Jurkat, Clone E6-1 (cell line): ENCODE measurements at regions not wholly inside any gene's neighbourhood (a gene's known extent, or its start where the extent isn't known, plus 50 kb on each side); places are given as distances from the start of the nearest gene placed in this dataset.

Experiments used
- DNase-seq: peaks from one replicate; pipeline ENCODE4 v3.0.0-alpha.2; 2011; ENCODE audit warnings: low read depth, low spot score
- H3K4me3 ChIP-seq: 2 replicates; pipeline ENCODE4 v1.5.1; 2011; ENCODE audit warnings: mild to moderate bottlenecking, low read length, control low read depth, moderate library complexity

DNA sequence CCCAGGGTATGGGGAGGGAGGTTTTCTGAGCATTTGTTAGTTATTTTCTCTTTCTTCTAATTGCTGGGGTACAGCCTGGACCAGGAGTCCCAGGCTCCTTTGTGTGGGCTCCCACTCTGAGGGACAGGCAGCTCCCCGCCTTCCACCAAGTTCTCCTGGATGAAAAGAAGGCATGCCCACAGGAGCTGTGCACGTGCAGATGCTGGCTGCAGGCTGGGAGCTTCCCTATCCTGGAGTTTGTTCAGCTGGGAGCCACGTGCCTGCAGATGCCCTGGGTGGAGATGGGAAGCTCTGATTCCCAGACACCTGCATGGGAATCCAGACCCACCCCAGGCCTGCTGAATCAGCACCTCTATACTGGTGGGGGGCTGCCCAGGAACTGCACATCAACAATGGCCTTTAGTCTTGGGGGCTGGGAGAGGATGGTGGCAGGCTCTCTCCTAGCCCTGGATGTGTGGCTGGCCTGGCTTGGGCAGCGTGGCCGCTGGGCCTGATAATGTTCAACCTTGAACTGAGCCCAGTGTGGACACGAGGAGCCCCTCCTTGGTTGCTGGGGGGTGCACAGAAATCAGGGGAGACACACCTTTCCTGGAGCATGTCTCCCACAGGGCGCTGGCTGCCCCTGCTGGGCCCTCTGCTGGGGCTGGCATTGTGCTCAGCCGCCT, 233.6 kb upstream of the HS6ST1 start:
- H3K4me3 ChIP-seq = no peak overlapping the region

DNA sequence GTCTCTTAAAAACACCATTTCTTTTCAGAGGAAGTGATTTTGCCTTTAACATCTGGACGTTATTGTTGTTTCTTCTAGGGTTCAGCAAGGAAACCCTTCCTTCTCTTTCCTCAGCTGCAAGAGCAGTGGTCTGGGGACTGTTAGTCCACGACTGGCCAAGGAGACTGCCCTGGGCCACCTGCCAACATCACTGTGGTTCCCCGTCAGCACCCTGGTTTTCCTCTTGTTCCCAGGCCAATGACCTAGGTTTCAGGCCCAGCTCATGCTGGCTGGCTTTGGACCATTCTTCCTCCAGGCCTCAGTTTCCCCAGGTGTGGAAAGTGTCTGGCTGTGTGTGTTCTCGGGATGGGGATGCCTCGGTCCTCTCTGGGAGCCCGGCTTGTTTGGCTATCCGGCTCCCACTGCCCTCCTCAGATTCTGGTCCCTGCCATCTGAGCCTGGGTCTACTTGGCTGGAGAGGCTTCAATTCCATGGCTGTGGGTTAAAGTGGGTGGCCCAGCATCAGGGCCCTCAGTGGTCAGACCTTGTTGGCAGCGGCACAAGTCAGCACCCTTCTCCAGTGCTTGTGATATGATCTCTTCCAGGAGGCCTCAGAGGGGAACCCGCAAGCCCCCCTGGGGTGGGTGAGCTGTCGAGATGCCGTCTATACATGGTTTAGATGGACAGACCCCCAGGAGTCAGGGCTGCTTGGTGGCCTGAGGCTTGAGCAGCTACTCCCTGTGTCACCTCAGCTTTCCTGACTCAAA, 234.3 kb upstream of the HS6ST1 start:
- H3K4me3 ChIP-seq = no peak overlapping the region
- DNase-seq = no peak

More for the DNA sequence above, 233.6 kb upstream of the HS6ST1 start:
- DNase-seq = no peak

DNA sequence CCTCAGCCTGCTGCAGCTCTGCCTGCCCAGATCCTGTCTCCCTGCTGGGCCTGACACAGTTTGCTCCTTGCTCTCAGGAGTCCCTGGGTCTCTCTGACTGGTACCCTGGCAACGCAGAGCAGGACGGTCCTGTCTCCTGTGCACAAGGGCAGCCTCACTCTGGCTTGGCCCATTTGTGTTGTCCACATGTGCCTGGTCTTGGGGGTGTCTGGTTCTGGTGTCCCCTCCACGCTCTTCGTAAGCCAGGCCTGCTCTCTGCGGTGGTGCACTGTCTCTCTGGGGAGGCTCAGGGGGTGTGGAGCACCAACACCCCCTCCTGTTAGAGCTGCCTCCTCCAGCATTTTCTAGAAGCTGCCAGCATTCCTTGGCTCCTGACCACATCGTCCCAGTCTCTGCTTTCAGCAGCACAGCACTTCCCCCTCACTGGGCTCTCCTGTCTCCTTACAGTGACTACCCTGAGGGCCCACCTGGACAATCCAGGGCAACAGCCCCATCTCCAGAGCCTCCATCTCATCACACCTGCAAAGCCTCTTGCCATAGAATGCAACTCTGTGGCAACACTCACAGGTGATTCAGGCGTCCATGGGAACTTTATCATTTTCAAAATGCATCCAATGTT, 235.6 kb upstream of the HS6ST1 start:
- no peak overlapping the region for H3K4me3 ChIP-seq
- DNase-seq = no peak

DNA sequence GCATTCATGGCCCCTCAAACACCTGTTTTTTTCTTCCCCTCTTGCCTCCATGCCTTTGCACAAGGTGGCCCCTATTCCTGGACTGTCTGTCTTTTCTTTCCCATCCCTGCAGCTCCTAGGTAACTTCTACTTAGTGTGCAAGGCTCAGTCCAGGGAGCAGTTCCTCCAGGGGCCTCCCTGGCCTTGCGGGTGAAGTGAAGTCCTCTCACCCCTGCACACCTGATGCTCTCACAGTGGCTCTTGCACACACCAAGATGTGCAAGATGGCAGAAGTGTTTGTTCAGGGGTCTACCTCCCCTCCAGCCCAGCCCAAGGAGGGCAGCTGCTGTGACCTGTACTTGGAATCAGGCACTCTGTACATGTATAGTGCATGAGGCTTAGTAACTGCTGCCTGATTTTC, 236.8 kb upstream of the HS6ST1 start:
- H3K4me3 ChIP-seq = no peak overlapping the region
- DNase-seq = no peak

DNA sequence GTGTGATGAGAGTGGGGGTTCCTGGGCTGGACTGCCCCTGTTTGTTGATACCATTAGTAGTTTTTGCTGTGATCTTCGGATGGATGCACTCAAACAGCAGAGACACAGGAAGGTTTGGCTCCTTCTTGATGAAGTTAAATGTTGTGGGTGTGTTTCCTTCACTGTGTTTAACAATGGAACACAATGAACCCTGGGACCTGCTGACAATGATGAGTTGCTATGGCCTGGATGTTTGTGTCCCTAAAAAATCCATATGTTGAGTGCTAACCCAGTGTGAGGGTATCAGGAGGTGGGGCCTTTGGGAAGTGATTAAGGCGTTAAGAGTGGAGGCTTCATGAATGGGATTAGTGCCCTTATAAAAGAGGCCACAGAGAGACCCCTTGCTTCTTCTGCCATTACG, 237.4 kb upstream of the HS6ST1 start:
- no peak for DNase-seq
- no peak overlapping the region for H3K4me3 ChIP-seq

DNA sequence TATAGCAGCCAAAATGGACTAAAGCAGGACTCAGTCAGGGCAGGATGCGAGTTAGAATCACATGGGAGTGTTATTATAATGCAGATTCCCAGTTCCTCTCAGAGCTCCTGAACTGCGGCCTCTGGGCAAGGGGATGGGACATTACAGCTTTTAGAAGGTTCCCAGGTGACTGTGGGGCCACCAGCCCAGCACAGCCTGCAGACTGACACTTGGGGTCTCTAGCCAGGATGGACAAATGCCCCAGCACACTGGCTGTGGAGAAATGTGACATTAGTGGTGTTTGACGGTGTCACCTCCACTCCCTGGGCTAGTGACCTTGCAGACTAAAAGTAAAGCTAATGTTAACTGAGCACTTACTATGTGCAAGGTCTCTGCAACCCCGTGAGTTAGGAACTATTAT, 238.0 kb upstream of the HS6ST1 start:
- H3K4me3 ChIP-seq = no peak overlapping the region
- DNase-seq = no peak

DNA sequence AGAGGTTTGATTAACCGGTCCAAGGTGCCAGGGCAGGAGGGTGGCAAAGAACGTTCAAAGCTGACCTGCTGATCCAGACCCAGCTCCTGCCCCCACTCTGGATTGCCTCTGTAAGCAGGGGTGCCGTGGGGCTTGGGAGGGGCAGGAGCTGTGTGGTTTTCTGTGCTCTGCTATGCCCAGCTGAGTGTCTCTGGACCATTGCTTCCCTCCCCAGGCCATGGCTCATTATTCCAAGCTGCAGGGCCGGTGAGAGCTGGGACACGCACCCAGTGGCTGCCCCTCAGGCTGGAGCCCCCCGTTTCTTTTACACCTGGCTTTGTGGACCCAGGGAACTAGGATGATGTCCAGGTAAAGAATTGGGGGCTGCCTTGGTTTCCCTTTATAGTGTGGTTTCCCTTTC, 238.4 kb upstream of the HS6ST1 start:
- H3K4me3 ChIP-seq = no peak overlapping the region
- no peak for DNase-seq

DNA sequence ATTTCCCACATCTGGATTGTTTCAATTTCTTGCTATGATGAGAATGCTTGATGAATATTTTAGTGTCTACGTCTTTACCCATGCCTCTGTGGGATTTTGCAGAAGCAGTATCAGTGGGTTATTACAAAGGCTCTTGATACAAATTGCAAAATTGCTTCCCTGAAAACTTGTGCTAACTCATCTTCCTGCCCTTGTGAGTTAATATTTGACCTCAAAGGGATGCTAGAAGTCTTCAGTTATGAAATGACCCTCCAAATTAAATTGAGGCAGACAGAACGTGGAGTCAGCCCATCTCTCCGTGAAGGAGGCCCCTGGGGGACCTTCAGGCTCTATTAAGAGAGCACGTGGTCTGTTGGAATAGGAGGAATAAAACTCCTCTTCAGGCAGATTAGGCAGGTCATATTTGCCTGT, 239.2 kb upstream of the HS6ST1 start:
- H3K4me3 ChIP-seq = no peak overlapping the region
- no peak for DNase-seq

DNA sequence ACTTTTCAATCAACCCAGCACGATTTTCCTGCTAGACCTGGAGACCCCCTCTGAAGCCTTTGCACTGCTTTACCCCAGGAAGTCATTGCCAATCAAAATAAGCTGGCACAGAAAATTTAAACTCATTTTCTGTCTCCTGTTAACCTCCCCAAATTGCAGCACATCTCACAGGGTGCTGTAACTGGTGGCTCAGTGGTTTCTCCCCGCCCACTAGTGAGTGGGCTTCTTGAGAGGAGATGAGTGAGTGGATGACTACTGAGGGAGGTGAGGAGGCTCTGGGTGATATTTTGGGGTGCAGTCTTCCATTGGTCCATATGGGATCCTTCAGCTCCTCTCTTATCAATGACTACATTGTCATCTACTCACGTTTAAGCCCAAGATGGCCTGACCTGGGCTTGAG, 239.8 kb upstream of the HS6ST1 start:
- H3K4me3 ChIP-seq = no peak overlapping the region
- DNase-seq = no peak

DNA sequence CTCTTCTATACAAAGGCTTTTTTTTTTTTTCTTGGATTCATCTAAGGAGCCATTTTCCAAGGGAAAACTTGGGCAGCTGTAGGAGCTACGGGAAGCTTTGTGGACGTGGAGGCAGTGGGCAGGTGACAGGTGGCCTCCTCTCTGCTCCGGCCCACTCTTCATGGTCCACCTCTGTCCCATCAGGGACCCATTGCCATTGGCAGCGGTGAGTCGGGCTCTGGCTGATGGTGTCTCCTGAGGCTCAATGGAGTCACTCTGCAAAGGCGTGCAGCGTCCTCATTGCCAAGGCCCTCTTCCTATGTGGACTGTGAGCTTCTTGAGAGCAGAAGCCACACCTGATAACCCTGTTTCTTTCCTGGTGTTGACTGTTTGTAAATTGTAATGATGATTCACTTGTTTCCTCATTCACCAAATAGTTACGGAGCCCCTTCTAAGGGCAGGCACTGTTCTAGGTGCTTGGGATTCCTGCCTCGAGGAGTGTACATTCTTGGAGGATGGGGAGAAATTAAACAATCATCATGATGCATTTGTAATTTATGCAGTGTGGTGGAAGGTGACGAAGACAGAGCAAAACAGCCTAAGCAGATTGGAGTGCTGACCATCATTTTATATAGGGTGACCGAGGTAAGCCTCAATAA, 240.3 kb upstream of the HS6ST1 start:
- no peak for DNase-seq
- no peak overlapping the region for H3K4me3 ChIP-seq

DNA sequence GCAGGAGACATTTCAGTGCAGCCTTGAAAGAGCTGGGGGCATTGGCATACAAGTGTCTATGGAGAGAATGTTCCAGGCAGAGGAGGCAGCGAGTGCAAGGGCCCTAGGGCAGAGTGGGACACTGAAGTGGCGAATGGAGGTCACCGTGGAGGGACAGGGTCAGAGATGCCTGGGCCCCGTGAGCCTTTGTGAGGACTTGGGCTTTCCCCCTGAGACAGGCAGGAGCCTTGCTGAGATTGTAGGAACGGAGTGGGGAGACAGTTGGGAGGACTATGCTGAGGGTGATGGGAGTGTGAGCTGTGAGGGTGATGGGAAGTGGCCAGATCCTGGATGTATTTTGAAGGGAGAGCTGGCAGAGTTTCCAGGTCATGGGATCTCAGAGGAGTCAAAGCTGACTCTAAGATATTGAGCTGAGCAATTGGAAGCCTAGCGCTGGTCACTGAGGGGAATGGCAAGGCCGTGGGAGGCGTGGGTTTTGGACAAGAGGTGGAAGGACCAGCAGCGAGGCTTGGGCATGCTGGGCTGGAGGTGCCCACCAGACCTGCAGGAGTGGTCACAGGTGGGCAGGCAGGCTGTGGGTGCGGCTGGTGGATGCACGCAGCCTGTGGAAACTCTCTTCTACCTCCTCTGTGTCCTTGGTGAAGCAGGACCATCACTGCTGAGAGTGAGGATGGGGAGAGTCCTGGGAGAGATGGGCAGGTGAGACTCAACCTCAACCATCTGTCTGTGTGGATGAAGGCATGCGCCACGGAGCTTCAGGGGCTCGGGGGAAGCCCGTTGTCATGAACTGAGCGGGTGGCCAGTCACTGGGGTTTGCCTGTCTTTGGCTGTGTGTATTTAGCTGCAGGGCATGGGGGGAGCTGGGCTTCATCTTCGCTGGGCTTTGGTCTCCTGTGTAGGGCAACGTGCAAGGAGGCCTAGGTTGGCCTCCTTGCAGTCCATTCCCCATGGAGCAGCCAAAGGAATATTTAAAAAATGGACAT, 241.2 kb upstream of the HS6ST1 start:
- DNase-seq = no peak
- H3K4me3 ChIP-seq = no peak overlapping the region

DNA sequence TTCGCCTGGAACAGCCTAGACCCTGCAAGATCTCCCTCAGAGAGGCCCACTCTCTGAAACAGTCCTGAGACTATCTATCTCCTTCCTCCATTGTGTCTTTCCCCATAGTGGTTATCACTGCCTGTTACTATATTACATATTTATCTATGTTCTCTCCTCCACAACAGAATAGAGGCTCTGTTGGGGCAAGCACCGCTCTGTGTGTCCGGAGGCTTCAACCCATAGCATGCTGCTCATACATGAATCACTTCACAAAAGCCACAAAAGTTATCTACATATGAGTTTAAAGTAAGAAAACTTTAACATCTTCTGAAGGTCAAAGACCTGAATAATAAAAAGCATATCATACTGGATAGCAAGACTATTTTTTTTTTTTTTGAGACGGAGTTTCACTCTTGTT, 242.1 kb upstream of the HS6ST1 start:
- DNase-seq = no peak
- no peak overlapping the region for H3K4me3 ChIP-seq

DNA sequence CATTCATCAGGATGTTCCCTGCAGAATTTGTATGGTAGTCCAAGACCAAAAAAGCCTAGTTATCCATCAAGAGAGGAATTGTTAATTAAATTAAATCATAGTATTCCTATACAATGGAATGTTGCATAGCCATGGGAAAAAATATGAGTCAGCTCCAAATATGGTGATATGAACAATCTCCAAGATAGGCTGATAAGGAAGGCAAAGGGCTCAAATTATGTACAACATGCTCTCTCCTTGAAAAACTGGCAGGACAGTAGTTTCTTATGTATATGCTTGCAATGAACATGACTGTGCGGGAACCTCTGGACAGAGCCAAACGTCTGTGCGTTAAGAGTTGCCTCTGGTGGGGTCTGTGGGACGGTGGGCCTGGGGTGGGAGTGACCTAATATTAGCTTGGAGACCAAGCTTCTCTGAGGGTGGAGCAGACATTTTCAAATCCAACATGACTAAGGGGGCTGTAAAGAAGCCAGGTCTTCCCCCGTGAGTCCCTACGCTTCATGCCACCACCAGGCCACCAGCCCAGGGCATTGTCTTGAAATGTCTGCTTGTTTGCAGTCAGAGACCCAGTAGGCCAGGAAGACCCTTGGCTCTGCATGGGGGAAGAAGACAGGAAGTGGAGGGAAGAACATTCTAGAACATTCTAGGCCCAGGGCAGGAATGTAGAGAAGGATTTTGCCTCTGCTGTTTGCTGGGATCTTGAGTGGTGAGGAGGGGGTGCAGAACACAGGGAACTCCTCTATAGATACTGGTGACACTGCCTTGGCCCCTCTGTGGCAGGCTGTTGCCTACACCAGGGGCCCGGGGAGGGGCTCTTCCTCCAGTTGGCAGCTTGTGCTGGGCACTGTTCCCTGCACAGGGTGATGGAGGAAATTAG, 244.0 kb upstream of the HS6ST1 start:
- no peak overlapping the region for H3K4me3 ChIP-seq
- DNase-seq = no peak

DNA sequence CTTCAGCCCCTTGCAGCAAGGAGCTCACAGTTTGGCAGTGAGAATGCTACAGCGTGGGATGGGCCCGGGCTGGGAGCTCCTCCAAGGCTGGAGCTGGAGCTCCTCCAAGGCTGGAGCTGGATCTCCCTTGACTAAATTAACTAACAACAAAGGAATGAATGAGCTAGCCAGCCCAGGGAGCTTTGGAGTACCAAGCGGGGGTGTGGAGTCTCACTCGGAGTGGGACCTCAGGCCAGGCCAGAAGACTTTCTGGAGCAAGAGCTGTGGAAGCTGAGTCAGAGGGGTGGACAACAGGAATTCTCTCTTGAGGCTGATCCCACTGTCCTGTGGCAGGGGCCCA, 244.7 kb upstream of the HS6ST1 start:
- H3K4me3 ChIP-seq = no peak overlapping the region
- no peak for DNase-seq

DNA sequence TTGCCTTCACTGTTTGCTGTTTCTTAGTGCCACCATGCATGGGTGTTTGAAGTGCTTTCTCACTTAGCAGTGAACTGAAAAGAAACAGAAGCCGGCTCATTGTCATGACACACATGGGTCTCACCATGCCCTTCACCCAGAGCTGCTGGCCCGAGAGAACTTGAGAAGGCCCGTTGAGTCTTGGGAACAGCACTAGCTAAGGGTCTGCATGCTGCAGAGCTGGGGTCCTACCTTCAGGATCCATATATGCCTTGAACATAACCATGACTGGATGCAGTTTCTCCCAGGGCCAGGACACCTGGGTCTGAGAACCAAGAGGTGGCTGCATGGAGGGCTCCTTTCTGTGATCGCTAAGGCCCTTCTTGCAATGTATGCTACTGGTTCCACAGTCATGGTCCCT, 245.5 kb upstream of the HS6ST1 start:
- no peak overlapping the region for H3K4me3 ChIP-seq
- DNase-seq = no peak

DNA sequence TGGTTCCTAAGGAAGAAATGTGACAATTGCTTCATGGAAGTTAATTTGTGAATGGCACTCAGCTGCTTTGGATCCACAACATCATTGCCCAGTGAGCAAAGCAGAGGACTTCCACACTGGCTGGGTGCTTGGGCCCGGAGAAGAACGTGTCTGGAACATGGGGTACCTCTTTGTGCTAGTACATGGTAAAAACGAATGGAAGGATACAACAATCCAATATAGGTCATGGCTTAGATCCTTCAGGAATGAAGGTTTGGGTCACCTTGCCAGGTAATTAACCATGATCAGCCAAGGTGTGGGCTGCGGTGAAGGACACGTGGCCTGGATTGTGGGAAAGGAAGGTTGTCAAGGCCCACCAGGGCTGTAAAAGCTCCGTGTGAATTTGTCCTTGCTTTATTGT, 245.9 kb upstream of the HS6ST1 start:
- DNase-seq = no peak
- H3K4me3 ChIP-seq = no peak overlapping the region

DNA sequence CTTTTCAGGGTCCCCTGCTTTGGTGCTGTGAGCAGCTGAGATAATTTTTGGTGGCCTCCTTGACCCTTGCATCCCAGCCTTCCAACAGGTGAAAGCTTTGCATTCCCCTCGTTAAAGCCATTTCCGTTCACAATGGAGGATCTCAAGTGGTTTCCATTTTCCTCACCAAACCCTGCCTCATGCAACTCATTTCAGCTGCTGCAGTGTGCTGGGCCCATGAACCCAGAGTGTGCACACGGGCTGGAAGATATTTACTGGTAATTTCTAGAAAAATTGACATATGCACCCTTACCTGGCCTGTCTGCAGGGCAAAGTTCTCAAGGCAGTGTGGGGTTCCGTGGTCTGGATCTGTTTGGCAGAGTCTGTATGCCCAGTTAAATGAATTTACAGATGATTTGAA, 246.8 kb upstream of the HS6ST1 start:
- DNase-seq = no peak
- no peak overlapping the region for H3K4me3 ChIP-seq

DNA sequence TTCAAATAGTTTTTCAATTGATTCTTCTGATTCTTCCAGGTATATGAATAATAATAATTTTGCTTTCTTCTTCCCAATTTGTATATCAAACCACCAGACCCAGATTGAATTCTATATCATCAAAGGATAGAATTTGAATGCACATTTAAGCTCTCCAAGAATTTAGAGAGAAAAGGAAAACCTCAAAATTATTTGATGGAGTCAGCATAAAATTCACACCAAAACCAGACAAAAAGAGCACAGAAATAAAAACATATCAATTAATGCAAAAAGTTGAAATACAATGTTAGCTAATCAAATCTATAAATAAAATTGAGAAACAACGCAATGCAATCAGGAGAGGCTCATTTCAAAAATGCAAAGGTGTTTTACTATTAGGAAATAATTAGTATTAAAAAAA, 248.0 kb upstream of the HS6ST1 start:
- no peak overlapping the region for H3K4me3 ChIP-seq
- DNase-seq = no peak
